Uterus (tissue), 3 donors: ENCODE measurements at regions not wholly inside any gene's neighbourhood (a gene's known extent, or its start where the extent isn't known, plus 50 kb on each side); places are given as distances from the start of the nearest gene placed in this dataset.

ENCODE experiments used
- DNase-seq, 2 donors: peaks; one replicate each; pipeline ENCODE4 v3.0.0-alpha.2; 2019 to 2020
- H3K27ac ChIP-seq, 2 donors: fragments of 200-600 bp; sonication (generic); 1 replicate in 1 of 2; 2 replicates in 1 of 2; pipeline ENCODE4 v1.5.1; 2016 to 2018
- H3K27me3 ChIP-seq, 2 donors: fragments of 200-600 bp; sonication (generic); one replicate each; pipeline ENCODE4 v1.5.1; 2018 to 2019; ENCODE audit warnings: control low read depth in 1 of 2
- H3K36me3 ChIP-seq, 2 donors: fragments of 200-600 bp; sonication (generic); one replicate each; pipeline ENCODE4 v1.5.1; 2019; ENCODE audit warnings: control low read depth in 1 of 2
- H3K4me1 ChIP-seq, 2 donors: fragments of 200-600 bp; sonication (generic); one replicate each; pipeline ENCODE4 v1.5.1; 2018 to 2019; ENCODE audit warnings: control low read depth in 1 of 2
- H3K4me3 ChIP-seq, 2 donors: fragments of 200-600 bp; sonication (generic); 1 replicate in 1 of 2; 2 replicates in 1 of 2; pipeline ENCODE4 v1.5.1; 2018 to 2019; ENCODE audit warnings: mild to moderate bottlenecking in 1 of 2
- H3K9me3 ChIP-seq, 2 donors: fragments of 200-600 bp; sonication (generic); one replicate each; pipeline ENCODE4 v1.5.1; 2019; ENCODE audit warnings: control low read depth in 1 of 2
- POLR2A ChIP-seq, 2 donors: fragments of 450-650 bp; IDR thresholded peaks; one replicate each; pipeline ENCODE4 v1.6.1; 2016; ENCODE audit warnings: antibody characterized with exemption in 2 of 2, mild to moderate bottlenecking in 1 of 2, moderate library complexity in 1 of 2
- intact Hi-C: fragments of 100-400 bp; cut with DNase I; formaldehyde crosslinking; loops from one replicate; pipeline ENCODE4 v1.15.1; 2023; ENCODE audit warnings: low total_unique reads
- TF ChIP-seq, protein P1 (sequence below), 4 experiments: fragments of 200-600 bp in 2 of 4; fragments of 450-650 bp in 2 of 4; sonication (generic) in 2 of 4; IDR thresholded peaks; one replicate each; pipeline ENCODE4 v1.5.1; 2016 to 2019; ENCODE audit warnings: antibody characterized with exemption in 4 of 4, mild to moderate bottlenecking in 2 of 4, moderate library complexity in 1 of 4
- donor health status: DM: yes; HTN: yes; CAD: no.

- no peak for DNase-seq
- TF ChIP-seq, protein P1, sequence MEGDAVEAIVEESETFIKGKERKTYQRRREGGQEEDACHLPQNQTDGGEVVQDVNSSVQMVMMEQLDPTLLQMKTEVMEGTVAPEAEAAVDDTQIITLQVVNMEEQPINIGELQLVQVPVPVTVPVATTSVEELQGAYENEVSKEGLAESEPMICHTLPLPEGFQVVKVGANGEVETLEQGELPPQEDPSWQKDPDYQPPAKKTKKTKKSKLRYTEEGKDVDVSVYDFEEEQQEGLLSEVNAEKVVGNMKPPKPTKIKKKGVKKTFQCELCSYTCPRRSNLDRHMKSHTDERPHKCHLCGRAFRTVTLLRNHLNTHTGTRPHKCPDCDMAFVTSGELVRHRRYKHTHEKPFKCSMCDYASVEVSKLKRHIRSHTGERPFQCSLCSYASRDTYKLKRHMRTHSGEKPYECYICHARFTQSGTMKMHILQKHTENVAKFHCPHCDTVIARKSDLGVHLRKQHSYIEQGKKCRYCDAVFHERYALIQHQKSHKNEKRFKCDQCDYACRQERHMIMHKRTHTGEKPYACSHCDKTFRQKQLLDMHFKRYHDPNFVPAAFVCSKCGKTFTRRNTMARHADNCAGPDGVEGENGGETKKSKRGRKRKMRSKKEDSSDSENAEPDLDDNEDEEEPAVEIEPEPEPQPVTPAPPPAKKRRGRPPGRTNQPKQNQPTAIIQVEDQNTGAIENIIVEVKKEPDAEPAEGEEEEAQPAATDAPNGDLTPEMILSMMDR (IDR thresholded peaks at IDR 0.05): no peak
- TF ChIP-seq POLR2A (IDR thresholded peaks at IDR 0.05): no peak
- H3K9me3 ChIP-seq: no peaks in the 10 kb centered on the region
- no peaks in the 10 kb centered on the region for H3K36me3 ChIP-seq
- intact Hi-C loops: no loop called here
- H3K27ac ChIP-seq: no peak overlapping the region
- no peaks in the 10 kb centered on the region for H3K27me3 ChIP-seq
- no peaks in the 10 kb centered on the region for H3K4me1 ChIP-seq
- H3K4me3 ChIP-seq: no peak overlapping the region
Observed at GRCh38 chr3:1805331-1805730, 293.3 kb upstream of the CNTN4 start.

- no peak for TF ChIP-seq POLR2A (IDR thresholded peaks at IDR 0.05)
- TF ChIP-seq, protein P1 (IDR thresholded peaks at IDR 0.05): no peak
- intact Hi-C loops: no loop called here
- no peak overlapping the region for H3K27ac ChIP-seq
- no peaks in the 10 kb centered on the region for H3K27me3 ChIP-seq
- H3K36me3 ChIP-seq: no peaks in the 10 kb centered on the region
- no peak for DNase-seq
- no peaks in the 10 kb centered on the region for H3K9me3 ChIP-seq
- H3K4me1 ChIP-seq: no peaks in the 10 kb centered on the region
- H3K4me3 ChIP-seq: no peak overlapping the region
Observed at GRCh38 chr3:1808590-1808989, 290.1 kb upstream of the CNTN4 start.

- no peak for TF ChIP-seq POLR2A (IDR thresholded peaks at IDR 0.05)
- TF ChIP-seq, protein P1 (IDR thresholded peaks at IDR 0.05): no peak
- intact Hi-C loops: no loop called here
Observed at GRCh38 chr3:1823867-1824266, 274.8 kb upstream of the CNTN4 start.

GRCh38 chr3:1824359-1824758 lies 274.3 kb upstream of the CNTN4 start:
- Histone ChIP-seq H3K9me3 (no peaks in the 10 kb centered on the region), H3K36me3 (no peaks in the 10 kb centered on the region), H3K27ac (no peak overlapping the region), H3K4me1 (no peaks in the 10 kb centered on the region), H3K27me3 (no peaks in the 10 kb centered on the region), H3K4me3 (no peak overlapping the region)
- no peak for TF ChIP-seq POLR2A (IDR thresholded peaks at IDR 0.05)
- TF ChIP-seq, protein P1 (IDR thresholded peaks at IDR 0.05): no peak
- intact Hi-C loops: no loop called here
- no peak for DNase-seq

More at GRCh38 chr3:1823867-1824266, 274.8 kb upstream of the CNTN4 start:
- Histone ChIP-seq H3K36me3 (no peaks in the 10 kb centered on the region), H3K4me1 (no peaks in the 10 kb centered on the region), H3K4me3 (no peak overlapping the region), H3K27me3 (no peaks in the 10 kb centered on the region), H3K9me3 (no peaks in the 10 kb centered on the region), H3K27ac (no peak overlapping the region)
- no peak for DNase-seq

GRCh38 chr3:1828519-1828918 lies 270.1 kb upstream of the CNTN4 start:
- intact Hi-C loops: no loop called here
- H3K27me3 ChIP-seq: no peaks in the 10 kb centered on the region
- H3K4me1 ChIP-seq: no peaks in the 10 kb centered on the region
- H3K9me3 ChIP-seq: no peaks in the 10 kb centered on the region
- no peak overlapping the region for H3K4me3 ChIP-seq
- H3K36me3 ChIP-seq: no peaks in the 10 kb centered on the region
- no peak overlapping the region for H3K27ac ChIP-seq
- no peak for DNase-seq
- TF ChIP-seq POLR2A (IDR thresholded peaks at IDR 0.05): no peak
- TF ChIP-seq, protein P1 (IDR thresholded peaks at IDR 0.05): no peak
